Pancreas (tissue), 10 donors: ENCODE measurements at regions not wholly inside any gene's neighbourhood (a gene's known extent, or its start where the extent isn't known, plus 50 kb on each side); places are given as distances from the start of the nearest gene placed in this dataset.

Source experiments
- ATAC-seq, 4 donors: fragments of 200-7000 bp; cut with Tn5 transposase; one replicate each; pipeline versions ENCODE4 v1.8.0 to v1.9.1; 2020; ENCODE audit warnings: mild to moderate bottlenecking in 4 of 4, moderate library complexity in 4 of 4
- DNase-seq, 6 donors: peaks; one replicate each; pipeline ENCODE4 v3.0.0-alpha.2; 2020
- FAIRE-seq: peaks from 2 replicates; lab custom pipeline; 2012; peaks lifted over from hg19 to GRCh38; lab: Jason Lieb, UNC
- H3K27ac ChIP-seq, 4 donors: fragments of 200-600 bp; sonication (generic); 1 replicate in 3 of 4; 2 replicates in 1 of 4; pipeline versions ENCODE4 v1.5.0 to v1.8.0; 2020
- H3K27me3 ChIP-seq, 4 donors: fragments of 200-600 bp; one replicate each; pipeline ENCODE4 v1.8.0; 2021
- H3K36me3 ChIP-seq, 3 donors: fragments of 200-600 bp; sonication (generic) in 1 of 3; one replicate each; pipeline versions ENCODE4 v1.5.0 to v1.8.0; 2020 to 2021
- H3K4me1 ChIP-seq, 3 donors: fragments of 200-600 bp; one replicate each; pipeline ENCODE4 v1.8.0; 2021
- H3K4me3 ChIP-seq, 4 donors: fragments of 200-600 bp; sonication (generic) in 2 of 4; one replicate each; pipeline versions ENCODE4 v1.5.0 to v1.8.0; 2020 to 2021
- H3K9me3 ChIP-seq, 4 donors: fragments of 200-600 bp; one replicate each; pipeline ENCODE4 v1.8.0; 2021
- WGBS, 2 donors: extraction: QIAGEN DNeasy Blood & Tissue Kit; methylation state at CpG; one replicate each; pipeline ENCODE4 v1.1.7; 2013; 5-methylcytosine and 5-hydroxymethylcytosine counted together
- intact Hi-C, 3 donors: fragments of 100-400 bp; cut with DNase I; formaldehyde crosslinking; loops; one replicate each; pipeline versions ENCODE4 v1.11.1 to v1.14.2; 2022
- TF ChIP-seq, protein P1 (sequence below), 4 donors: fragments of 200-600 bp; sonication (generic) in 3 of 4; IDR thresholded peaks; one replicate each; pipeline versions ENCODE4 v1.5.0 to v1.8.0; 2021; ENCODE audit warnings: antibody characterized with exemption in 4 of 4
- donor health status: healthy with polysubstance abuse.
- donor health status: DM: no; HTN: no; CAD: no; lungs with moderate emphysema.
- donor health status: DM: no; HTN: no; CAD: no.
- donor health status: control.
- donor health status: control.
- donor health status: Bipolar disorder and iron deficiency.
- donor health status: DM: yes; HTN: yes; CAD: no.
- donor health status: DM: no; HTN: no; CAD: no.
- donor health status: DM: no; HTN: no; CAD: no.
- donor health status: DM: yes; HTN: yes; CAD: no.

DNA sequence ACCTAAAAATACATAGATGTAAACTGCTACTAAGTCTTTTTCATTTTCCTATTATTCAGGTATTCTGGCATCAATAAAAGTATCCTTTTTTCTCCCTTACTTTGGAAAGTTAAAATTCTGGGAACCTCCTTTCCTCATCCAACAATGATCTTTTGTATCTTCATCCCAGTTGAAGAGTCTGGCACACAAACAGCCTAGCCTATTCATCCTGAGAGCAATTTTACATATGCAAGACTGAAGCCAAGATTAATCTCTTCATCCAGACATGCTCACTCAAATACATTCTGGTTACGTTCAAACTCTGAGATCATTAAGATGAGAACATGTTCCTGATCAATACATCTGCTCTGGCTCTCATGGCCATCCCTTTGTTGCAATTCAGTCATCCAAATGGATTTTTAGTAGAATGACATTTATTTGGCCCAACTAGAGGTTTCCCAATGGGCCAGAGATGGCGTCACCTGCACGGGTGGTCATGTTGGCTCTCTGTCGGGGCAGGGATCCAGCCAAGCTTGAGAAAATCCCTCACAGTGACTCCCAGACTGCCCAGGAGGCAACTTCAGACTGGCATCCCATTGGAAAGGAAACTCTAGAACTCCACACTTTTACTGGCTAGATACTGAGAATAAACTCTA, 135.3 kb upstream of the VCX2 start:
- H3K27me3 ChIP-seq, result no peaks in the 10 kb centered on the region
- H3K27ac ChIP-seq, result no peak overlapping the region
- ATAC-seq (no peak), DNase-seq (no peak), FAIRE-seq (no peak)
- H3K4me1 ChIP-seq, result no peaks in the 10 kb centered on the region
- H3K4me3 ChIP-seq, result no peak overlapping the region
- no peaks in the 10 kb centered on the region for H3K36me3 ChIP-seq
- 73 to 80% methylated on average over 4 of the region's 4 CpGs for WGBS, 2 donors
- TF ChIP-seq, protein P1, sequence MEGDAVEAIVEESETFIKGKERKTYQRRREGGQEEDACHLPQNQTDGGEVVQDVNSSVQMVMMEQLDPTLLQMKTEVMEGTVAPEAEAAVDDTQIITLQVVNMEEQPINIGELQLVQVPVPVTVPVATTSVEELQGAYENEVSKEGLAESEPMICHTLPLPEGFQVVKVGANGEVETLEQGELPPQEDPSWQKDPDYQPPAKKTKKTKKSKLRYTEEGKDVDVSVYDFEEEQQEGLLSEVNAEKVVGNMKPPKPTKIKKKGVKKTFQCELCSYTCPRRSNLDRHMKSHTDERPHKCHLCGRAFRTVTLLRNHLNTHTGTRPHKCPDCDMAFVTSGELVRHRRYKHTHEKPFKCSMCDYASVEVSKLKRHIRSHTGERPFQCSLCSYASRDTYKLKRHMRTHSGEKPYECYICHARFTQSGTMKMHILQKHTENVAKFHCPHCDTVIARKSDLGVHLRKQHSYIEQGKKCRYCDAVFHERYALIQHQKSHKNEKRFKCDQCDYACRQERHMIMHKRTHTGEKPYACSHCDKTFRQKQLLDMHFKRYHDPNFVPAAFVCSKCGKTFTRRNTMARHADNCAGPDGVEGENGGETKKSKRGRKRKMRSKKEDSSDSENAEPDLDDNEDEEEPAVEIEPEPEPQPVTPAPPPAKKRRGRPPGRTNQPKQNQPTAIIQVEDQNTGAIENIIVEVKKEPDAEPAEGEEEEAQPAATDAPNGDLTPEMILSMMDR (IDR thresholded peaks at IDR 0.05), result no peak
- intact Hi-C loops, result no loop called here
- H3K9me3 ChIP-seq, result no peaks in the 10 kb centered on the region

DNA sequence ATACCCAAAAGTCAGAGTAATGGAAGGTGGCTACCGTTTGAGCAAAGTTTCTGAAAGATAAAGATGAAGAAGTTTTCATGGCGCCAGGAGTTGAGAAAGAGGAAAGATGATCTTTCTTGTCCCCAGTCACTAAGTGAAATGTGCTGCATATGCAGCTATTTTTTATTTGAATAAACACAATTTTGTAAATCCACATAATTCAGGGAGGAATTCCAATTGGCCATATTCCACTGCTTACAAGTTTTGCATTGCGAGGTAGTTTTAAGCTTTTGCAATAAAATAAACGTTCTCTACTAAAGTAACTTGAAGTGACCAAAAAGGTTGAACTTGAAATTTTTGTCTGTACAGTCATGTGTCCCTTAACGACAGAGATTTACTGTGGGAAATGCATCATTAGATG, 139.3 kb upstream of the VCX2 start:
- no peak for ATAC-seq
- no peak for FAIRE-seq
- Histone ChIP-seq H3K9me3 (no peaks in the 10 kb centered on the region), H3K4me1 (no peaks in the 10 kb centered on the region), H3K27me3 (no peaks in the 10 kb centered on the region), H3K27ac (no peak overlapping the region), H3K36me3 (no peaks in the 10 kb centered on the region), H3K4me3 (no peak overlapping the region)
- no peak for DNase-seq
- intact Hi-C loops, result no loop called here
- TF ChIP-seq, protein P1 (IDR thresholded peaks at IDR 0.05), result no peak
- WGBS, 2 donors, result 77 to 87% methylated on average over 5 of the region's 5 CpGs

DNA sequence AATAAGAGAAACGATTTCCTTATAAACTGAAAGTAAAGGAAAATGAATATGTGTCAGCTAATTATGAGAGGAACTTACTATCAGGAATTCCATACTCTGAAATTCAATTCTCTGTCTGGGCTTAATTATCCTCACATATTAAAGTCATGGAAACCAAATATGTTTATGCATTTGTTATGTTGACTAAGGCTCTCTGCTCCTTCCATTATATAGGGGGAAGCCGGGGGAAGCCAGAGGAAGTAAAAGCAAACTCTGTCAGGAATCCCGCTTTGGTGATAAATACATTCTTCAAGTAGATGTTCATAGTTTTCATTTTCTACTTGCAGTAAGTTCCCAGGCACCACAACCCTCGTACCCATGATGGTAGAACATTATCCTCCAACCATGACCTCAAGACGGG, 142.8 kb upstream of the VCX2 start:
- WGBS, 2 donors, result 80 to 81% methylated on average over 5 of the region's 5 CpGs
- no peak for DNase-seq
- FAIRE-seq, result no peak
- Histone ChIP-seq H3K4me1 (no peaks in the 10 kb centered on the region), H3K27ac (no peak overlapping the region), H3K9me3 (no peaks in the 10 kb centered on the region), H3K36me3 (no peaks in the 10 kb centered on the region), H3K27me3 (no peaks in the 10 kb centered on the region), H3K4me3 (no peak overlapping the region)
- no peak for ATAC-seq
- TF ChIP-seq, protein P1 (IDR thresholded peaks at IDR 0.05), result no peak
- intact Hi-C loops, result no loop called here

DNA sequence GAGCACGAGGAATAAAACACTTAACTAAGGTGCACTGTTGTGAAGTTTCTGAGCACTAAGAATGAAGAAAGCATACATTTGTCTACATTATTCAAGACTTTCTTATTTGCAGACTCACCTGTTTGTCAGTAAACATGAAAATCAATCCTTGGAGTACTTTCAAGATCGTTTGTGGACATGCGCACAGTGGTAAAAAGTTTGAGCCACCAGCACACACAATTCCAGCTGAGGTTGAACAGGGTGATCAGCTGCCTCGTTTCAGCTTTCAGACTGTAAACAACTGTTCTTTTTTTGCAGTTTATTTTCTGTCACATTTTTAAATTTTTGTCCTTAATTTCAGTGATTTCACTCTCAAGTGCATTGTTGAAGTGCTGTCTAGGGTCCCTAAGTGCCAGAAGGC, 143.8 kb upstream of the VCX2 start:
- Histone ChIP-seq H3K9me3 (no peaks in the 10 kb centered on the region), H3K4me1 (no peaks in the 10 kb centered on the region), H3K4me3 (no peak overlapping the region), H3K36me3 (no peaks in the 10 kb centered on the region), H3K27me3 (no peaks in the 10 kb centered on the region), H3K27ac (no peak overlapping the region)
- ATAC-seq (no peak), FAIRE-seq (no peak), DNase-seq (no peak)
- intact Hi-C loops, result no loop called here
- TF ChIP-seq, protein P1 (IDR thresholded peaks at IDR 0.05), result no peak
- 60 to 61% methylated on average over 4 of the region's 4 CpGs for WGBS, 2 donors

DNA sequence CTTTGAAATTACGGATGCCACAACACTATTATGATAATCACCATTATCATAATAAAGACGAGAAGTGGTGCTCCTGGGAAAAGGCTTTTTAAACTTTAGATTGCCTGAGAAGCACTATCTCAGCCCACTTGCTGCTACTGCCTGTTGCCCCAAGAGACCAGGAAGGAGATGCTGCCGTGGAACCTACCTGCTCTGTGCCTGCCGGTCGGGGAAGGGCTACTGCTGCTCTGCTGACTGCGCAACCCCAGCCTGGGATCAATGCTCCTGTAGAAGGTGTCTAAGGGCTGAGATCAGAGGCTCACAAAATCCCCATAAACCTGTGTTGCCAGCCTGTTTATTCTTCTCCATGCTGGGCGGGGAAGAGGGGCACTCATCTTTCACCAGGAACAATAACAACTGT, 145.3 kb upstream of the VCX3B start:
- Histone ChIP-seq H3K27me3 (no peaks in the 10 kb centered on the region), H3K4me1 (no peaks in the 10 kb centered on the region), H3K9me3 (no peaks in the 10 kb centered on the region), H3K36me3 (no peaks in the 10 kb centered on the region), H3K27ac (no peak overlapping the region), H3K4me3 (no peak overlapping the region)
- no peak for ATAC-seq
- FAIRE-seq, result no peak
- intact Hi-C loops, result no loop called here
- peak in 1 of 6 donors; percentile 10 for DNase-seq
- TF ChIP-seq, protein P1 (IDR thresholded peaks at IDR 0.05), result no peak
- WGBS, 2 donors, result 57 to 78% methylated on average over 7 of the region's 7 CpGs
